Activated T-cell treated with anti-CD3 and anti-CD28 coated beads, Interleukin-2, amount 50 U/mL, for 72 hours (primary cell): ENCODE measurements at regions not wholly inside any gene's neighbourhood (a gene's known extent, or its start where the extent isn't known, plus 50 kb on each side); places are given as distances from the start of the nearest gene placed in this dataset.
A peak's percentile ranks its signal among the peaks of the same experiment; 100 is the strongest.

ENCODE experiments used
- ATAC-seq, 2 donors: fragments of 150-1000 bp; cut with Tn5 transposase; replicated peaks in 1 of 2; 2 replicates each; pipeline ENCODE4 v1.10.0; 2021; ENCODE audit warnings: moderate library complexity in 2 of 2, mild to moderate bottlenecking in 1 of 2
- DNase-seq, 2 donors: peaks; one replicate each; pipeline ENCODE4 v3.0.0; 2021 to 2022; ENCODE audit warnings: mixed read lengths in 1 of 2
- H3K27ac Mint-ChIP-seq: one replicate; pipeline ENCODE4 v1.8.0; 2022; ENCODE audit warnings: mild to moderate bottlenecking, moderate library complexity, mixed read lengths
- H3K27me3 Mint-ChIP-seq: one replicate; pipeline ENCODE4 v1.8.0; 2022; ENCODE audit warnings: low read depth, mixed read lengths
- H3K36me3 Mint-ChIP-seq, 2 donors: one replicate each; pipeline ENCODE4 v1.8.0; 2022; ENCODE audit warnings: mixed read lengths in 2 of 2, mild to moderate bottlenecking in 1 of 2; ENCODE audit not compliant: insufficient read depth in 2 of 2
- H3K4me1 Mint-ChIP-seq: one replicate; pipeline ENCODE4 v1.8.0; 2022; ENCODE audit warnings: low read depth, mixed read lengths
- H3K4me3 Mint-ChIP-seq, 2 donors: one replicate each; pipeline ENCODE4 v1.8.0; 2022; ENCODE audit warnings: mild to moderate bottlenecking in 2 of 2, mixed read lengths in 2 of 2, moderate library complexity in 2 of 2
- H3K9me3 Mint-ChIP-seq, 2 donors: one replicate each; pipeline ENCODE4 v1.8.0; 2022; ENCODE audit warnings: mixed read lengths in 2 of 2

DNA sequence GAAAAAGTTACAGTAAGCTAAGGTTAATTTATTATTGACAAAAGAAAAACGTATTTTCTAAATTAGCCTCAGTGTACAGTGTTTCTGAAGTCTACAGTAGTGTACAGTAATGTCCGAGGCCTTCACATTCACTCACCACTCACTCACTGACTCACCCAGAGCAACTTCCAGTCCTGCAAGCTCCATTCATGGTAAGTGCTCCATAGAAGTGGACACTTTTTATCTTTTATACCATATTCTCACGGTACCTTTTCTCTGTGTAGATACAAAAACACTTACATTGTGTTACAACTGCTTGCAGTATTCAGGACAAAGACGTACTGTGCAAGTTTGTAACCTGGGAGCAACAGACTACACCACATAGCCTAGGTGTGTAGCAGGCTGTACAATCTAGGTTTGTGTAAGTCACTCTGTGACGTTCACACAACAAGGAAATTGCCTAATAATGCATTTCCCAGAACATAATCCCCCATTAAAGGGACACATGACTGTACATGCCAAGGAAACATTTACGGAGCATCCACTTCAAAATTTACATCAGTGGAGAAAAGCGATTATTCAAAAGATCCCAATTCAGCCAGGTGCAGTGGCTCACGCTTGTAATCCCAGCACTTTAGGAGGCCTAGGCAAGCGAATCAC, 133.4 kb downstream of the BANF2 start:
- H3K4me3 Mint-ChIP-seq: no peak overlapping the region
- H3K9me3 Mint-ChIP-seq: no peaks in the 10 kb centered on the region
- no peaks in the 10 kb centered on the region for H3K4me1 Mint-ChIP-seq
- H3K36me3 Mint-ChIP-seq: no peaks in the 10 kb centered on the region
- ATAC-seq (no peak), DNase-seq (no peak)
- H3K27me3 Mint-ChIP-seq: peaks cover 8% of the 10 kb centered on the region
- H3K27ac Mint-ChIP-seq: no peak overlapping the region

DNA sequence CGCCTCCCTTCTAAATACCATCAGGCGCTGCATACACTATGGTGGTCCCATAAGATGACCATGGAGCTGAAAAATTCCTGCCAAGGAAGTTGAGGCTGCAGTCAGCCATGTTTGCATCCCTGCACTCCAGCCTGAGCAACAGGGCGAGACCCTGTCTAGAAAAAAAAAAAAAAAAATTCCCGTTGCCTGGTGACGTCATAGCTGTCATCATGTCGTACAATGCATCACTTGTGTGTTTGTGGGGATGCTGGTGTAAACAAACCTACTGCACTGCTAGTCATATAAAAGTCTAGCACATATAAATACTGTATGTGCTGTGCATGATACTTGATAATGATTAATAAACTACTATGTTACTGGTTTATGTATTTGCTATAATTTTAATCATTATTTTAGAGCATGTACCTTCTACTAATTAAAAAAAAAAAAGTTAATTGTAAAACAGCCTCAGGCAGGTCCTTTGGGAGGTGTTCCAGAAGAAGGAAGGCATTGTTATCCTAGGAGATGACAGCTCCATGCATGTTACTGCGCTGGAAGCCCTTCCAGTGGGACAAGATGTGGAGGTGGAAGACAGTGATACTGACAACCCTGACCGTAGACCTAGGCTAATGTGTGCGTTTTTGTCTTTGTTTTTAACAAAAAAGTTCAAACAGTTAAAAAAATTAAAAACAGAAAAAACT, 132.6 kb downstream of the BANF2 start:
- H3K4me3 Mint-ChIP-seq: no peak overlapping the region
- H3K27ac Mint-ChIP-seq: no peak overlapping the region
- H3K36me3 Mint-ChIP-seq: no peaks in the 10 kb centered on the region
- no peaks in the 10 kb centered on the region for H3K4me1 Mint-ChIP-seq
- H3K9me3 Mint-ChIP-seq: no peaks in the 10 kb centered on the region
- H3K27me3 Mint-ChIP-seq: peaks cover 10% of the 10 kb centered on the region
- no peak for ATAC-seq
- no peak for DNase-seq

DNA sequence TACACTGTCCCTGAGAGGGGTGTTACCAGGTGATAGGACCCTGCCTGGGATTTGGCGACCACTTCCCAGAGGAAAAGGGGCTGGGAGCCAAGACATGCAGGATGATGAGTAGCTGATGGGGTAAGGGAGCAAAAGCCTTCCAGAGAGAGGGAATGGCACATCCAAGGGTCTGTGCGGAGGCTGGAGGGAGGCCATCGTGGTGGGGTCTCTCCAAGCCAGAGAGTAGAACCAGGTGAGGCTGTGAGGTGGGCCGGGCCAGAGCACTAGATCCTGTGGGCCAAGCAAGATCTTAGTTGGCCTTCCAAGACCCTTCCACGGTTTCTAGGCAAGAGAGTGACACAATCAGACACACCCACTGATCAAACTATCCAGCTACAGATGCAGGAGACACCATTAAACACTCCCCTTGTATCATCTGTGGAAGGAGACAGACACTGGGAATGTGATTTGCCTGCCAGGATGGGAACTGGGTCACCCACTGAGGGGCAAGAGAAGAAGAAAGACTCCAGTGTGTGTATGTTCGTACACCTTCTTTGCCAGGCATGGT, 128.9 kb downstream of the BANF2 start:
- Mint-ChIP-seq H3K9me3 (no peaks in the 10 kb centered on the region), H3K27ac (no peak overlapping the region), H3K27me3 (peaks cover 19% of the 10 kb centered on the region), H3K36me3 (no peaks in the 10 kb centered on the region), H3K4me1 (peaks cover 16% of the 10 kb centered on the region), H3K4me3 (no peak overlapping the region)
- ATAC-seq: no peak
- DNase-seq: no peak

DNA sequence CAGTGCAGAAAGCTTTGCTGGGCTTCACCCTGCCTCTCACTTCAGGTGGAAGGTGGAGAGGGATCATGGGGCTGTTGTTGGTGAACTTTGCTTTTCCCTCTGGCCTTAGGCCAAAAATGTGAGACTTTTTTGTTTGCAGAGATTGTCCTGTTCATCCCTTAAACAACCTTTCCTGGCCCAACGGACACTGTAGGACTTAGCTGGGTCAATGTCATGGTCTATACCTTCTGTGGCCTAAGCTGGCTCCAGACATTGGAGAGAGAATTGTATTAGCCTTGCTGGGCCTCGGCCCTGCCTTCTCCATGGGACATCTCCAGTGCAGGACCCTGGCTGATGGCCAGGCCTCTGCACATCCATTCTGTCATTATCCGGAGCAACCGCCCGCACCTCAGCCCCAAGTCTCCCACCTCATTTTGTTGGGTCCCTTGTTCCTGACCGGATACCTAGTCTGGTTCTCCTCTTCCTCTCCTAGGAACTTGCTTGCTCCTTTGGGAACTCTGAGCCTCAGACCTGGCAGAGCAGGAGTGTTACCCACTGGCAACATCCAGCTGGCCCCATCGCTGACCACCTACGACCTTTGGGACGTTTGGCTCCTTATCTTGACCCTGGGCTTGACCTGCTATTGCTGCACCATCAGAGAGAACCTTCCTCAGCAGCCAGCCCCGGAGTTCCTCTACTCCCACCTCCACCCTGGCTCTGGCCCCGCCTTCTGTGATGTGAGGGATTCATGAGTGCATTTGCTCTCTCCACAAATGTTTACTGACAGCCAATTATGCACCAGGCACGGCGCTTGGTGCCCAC, 128.2 kb downstream of the BANF2 start:
- H3K4me1 Mint-ChIP-seq: peaks cover 16% of the 10 kb centered on the region
- no peaks in the 10 kb centered on the region for H3K36me3 Mint-ChIP-seq
- ATAC-seq (no peak), DNase-seq (no peak)
- H3K4me3 Mint-ChIP-seq: no peak overlapping the region
- H3K27ac Mint-ChIP-seq: no peak overlapping the region
- H3K27me3 Mint-ChIP-seq: peaks cover 19% of the 10 kb centered on the region
- H3K9me3 Mint-ChIP-seq: no peaks in the 10 kb centered on the region

DNA sequence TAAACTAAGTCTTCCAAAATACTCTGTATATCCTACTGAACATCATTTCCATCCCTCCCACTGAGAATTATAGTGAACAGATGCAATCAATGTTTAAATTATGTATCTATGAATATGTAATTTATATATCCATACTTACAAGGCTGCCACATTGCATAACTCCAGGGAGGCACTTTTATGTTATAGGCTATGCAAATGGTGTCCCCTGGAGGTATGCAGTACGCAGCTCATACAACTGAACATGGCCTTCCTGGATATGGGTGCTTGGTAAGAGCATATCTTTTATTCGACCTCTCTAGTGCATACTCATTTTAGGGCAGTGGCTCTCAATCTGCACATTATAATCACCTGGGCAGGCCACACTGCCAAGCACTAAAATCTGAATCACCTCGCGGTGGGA, 127.3 kb downstream of the BANF2 start:
- H3K9me3 Mint-ChIP-seq: no peaks in the 10 kb centered on the region

DNA sequence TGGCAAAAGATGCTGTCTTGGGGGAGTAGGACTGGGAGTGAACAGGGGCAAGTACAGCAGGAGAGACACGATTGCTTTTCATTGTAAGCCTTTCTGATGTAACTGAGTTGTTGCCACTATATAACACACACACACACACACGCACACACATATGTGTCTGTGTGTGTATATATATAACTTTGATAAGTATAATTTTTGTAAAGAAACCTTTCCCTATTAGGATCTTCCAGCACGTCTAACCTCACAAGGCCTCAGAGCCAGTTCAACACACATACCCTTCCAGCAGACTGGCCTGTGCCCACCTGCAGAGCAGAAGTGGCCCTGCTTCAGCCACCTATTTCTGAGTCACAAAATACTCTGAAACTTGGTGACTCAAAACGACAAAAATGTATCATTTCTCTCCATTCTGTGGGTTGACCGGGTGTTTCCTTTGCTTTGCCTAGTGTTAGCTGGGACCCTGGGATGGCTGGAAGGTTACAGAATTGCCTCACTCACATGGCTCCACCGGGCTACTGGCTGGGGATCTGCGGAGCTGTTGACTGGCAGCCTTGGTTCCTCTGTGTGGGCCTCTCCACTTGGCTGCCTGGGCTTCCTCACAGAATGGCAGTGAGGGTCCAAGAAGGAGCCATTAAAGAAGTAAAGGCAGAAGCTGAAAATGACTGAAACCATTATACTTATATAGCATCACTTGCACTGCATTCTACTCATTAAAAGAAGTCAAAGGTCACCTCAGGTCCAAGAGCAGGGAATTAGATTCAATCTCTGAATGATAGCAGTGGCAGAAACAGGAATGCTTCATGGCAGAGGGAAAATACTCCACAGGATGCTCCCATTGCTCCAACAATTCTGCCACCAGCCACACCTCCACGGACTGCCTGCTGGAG, 126.4 kb downstream of the BANF2 start:
- Mint-ChIP-seq H3K4me1 (peaks cover 16% of the 10 kb centered on the region), H3K27ac (no peak overlapping the region), H3K36me3 (no peaks in the 10 kb centered on the region), H3K4me3 (peak overlapping the region in 1 of 2 donors; percentile 17), H3K27me3 (peaks cover 19% of the 10 kb centered on the region), H3K9me3 (no peaks in the 10 kb centered on the region)
- ATAC-seq: peak; percentile 94 to 95
- peak; percentile 50 to 54 for DNase-seq

More for the DNA sequence above, 127.3 kb downstream of the BANF2 start:
- no peak for DNase-seq
- Mint-ChIP-seq H3K27me3 (peaks cover 19% of the 10 kb centered on the region), H3K4me1 (peaks cover 16% of the 10 kb centered on the region), H3K27ac (no peak overlapping the region), H3K36me3 (no peaks in the 10 kb centered on the region), H3K4me3 (no peak overlapping the region)
- no peak for ATAC-seq

DNA sequence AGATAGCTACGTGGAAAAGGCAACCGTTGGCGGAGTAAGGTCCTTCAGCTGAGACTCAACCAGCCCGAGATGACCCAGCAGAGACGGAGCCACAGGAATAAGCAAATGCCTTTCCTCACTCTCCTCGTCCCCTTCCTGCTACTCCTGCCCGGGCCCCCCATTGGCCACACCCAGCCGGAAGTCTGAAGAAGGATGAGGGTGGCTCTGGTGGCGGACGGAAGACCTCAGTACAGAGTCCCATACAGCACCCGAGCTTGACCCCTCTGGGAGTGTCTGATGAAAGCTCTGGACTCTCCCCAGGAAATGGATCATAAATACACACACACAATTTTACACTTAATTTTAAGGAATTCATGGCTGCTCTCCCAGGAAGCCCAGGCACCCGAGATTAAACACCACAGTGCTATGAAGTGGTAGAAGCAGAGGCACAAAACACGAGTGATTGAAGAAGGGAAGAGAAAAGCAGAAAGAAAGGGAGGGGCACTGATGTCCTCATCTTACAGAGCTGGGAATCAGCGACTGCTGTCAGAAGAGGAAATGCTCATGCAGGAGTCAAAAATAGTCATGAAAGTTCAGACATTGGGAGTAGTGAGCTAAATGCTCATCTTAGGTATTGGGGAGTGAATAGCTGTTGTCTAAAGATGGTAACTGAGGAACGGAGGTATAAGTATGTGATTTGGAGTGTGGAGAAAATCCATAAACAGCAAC, 125.6 kb downstream of the BANF2 start:
- H3K9me3 Mint-ChIP-seq: no peaks in the 10 kb centered on the region
- DNase-seq (no peak), ATAC-seq (no peak)
- peaks cover 16% of the 10 kb centered on the region for H3K4me1 Mint-ChIP-seq
- peak overlapping the region in 1 of 2 donors; percentile 17 for H3K4me3 Mint-ChIP-seq
- no peak overlapping the region for H3K27ac Mint-ChIP-seq
- no peaks in the 10 kb centered on the region for H3K36me3 Mint-ChIP-seq
- peaks cover 19% of the 10 kb centered on the region for H3K27me3 Mint-ChIP-seq

DNA sequence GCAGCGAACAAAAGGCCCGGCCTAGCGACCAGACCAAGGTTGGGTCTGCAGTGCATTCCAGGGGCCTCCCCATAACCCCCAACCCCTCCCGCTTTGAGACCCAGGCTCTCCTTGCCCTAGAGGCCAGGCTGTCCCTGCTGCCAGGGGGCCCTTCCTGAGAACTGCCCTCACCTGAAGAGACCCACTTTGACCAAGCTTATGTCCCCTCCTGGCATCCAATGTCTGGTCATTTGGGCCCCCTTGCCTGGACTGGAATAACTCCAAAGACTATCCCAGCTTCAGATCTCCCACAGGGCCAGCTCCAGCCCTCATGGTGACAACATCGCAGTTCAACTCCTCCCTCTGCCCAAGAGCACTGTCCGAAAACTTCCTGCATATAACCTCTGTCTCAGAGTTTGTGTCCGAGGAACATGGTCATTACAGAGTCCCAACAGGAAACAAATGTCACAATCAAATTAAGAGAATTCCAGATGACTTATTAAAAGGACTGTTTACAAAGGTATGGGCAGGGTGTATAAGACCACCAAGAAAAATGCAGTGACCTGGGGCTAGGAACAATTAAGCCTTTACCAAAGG, 125.0 kb downstream of the BANF2 start:
- Mint-ChIP-seq H3K4me1 (peaks cover 16% of the 10 kb centered on the region), H3K36me3 (no peaks in the 10 kb centered on the region), H3K4me3 (no peak overlapping the region), H3K27ac (no peak overlapping the region), H3K27me3 (peaks cover 19% of the 10 kb centered on the region), H3K9me3 (no peaks in the 10 kb centered on the region)
- DNase-seq (no peak), ATAC-seq (no peak)

DNA sequence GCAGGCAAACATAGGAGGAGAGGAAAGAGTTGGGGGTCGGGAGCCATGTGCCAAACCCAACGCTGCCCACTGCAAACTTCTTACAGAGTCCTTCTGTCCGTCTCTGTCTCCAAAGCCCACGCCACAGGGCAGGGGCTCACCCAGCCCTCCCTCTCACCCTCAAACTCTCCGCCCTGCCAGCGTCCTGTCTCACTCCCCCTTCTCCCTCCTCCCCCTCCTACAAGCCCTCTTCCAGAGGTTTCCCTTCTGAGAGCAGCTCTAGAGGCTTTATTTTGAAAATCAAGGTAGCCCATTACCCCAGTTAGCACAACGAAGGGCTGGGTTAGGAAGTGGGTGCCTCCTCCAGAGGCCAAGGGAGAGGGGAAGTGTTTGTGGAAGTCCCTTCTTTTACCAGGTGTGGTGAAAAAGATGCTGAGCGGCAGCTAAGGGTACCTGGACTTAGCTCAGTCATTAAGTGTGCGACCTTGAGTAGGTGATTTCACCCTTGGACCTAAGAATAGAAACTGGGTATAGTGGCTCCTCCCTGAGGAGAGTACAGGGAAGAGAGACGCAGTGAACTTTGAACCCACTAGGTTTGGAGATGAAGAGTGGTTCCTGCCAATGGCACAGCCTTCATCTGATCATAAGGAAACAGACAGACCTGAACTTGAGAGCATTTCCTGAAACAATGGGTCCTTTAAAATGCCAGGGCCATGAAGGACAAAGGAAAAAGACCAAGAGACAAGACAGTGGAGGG, 123.8 kb downstream of the BANF2 start:
- no peak overlapping the region for H3K4me3 Mint-ChIP-seq
- H3K36me3 Mint-ChIP-seq: no peaks in the 10 kb centered on the region
- ATAC-seq (no peak), DNase-seq (no peak)
- H3K27ac Mint-ChIP-seq: no peak overlapping the region
- H3K4me1 Mint-ChIP-seq: peaks cover 16% of the 10 kb centered on the region
- H3K27me3 Mint-ChIP-seq: peaks cover 15% of the 10 kb centered on the region
- peaks cover 2 to 4% of the 10 kb centered on the region in 2 donors for H3K9me3 Mint-ChIP-seq

DNA sequence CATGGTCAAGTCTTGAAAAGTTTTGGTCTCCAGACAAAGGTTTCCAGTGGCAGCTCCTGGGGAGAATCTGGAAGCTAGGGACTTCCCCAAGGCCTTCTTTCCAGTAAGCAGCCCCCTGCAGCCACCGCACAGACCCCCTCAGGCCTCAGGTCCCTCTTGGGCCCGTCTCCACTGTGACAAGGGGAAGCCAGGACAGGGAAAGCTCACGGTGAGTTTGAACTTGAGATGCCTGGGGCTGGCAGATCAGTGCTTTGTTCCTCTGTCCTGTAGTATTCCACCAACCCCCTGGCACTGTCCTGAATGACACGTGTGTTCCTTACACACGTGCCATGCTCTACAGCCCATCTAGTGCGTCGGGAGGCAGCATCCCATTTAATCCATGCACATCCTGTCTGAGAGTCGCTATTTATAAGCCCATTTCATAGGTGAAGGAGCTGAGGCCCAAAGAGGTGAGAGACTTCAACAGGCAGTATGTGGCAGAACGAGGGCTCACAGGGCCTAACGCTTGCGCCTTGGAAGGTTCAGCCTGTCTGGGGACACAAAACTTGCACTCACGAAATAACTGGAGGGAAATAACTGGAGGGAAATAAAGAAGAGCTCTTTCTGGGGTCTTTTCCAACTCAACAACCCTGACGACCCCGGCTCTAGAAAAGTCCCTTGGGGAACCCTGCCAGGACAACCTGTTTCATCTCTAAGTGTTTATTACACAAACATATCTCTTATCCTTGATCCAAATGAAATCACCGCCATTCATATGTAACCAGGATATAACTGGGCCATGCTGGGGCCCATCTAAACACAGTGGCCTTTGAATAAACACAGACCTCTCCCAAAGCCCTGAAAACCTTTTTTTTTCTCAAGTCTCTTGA, 123.0 kb downstream of the BANF2 start:
- no peaks in the 10 kb centered on the region for H3K36me3 Mint-ChIP-seq
- H3K9me3 Mint-ChIP-seq: peaks cover 2 to 4% of the 10 kb centered on the region in 2 donors
- H3K4me1 Mint-ChIP-seq: peaks cover 16% of the 10 kb centered on the region
- peaks cover 8% of the 10 kb centered on the region for H3K27me3 Mint-ChIP-seq
- no peak for DNase-seq
- H3K27ac Mint-ChIP-seq: no peak overlapping the region
- no peak overlapping the region for H3K4me3 Mint-ChIP-seq
- no peak for ATAC-seq

DNA sequence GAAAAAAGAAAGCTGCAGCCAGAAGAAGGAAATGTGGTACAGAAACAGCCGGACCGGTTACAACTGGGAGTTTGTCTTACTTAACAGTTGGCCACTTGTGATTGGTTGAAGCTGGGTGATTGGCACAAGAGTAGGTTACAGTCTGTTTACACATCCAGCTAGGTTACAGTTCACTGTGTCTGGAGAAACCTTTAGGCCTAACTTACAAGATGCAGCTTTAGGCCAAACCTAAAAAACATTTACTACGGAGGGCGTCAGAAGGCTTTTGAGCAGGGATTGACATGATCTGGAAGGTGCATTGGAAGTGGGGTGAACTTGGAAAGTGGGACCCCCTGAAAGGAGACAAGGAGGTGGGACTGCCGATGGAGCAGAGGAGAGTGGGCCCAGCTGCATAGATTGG, 122.3 kb downstream of the BANF2 start:
- no peaks in the 10 kb centered on the region for H3K36me3 Mint-ChIP-seq
- peaks cover 16% of the 10 kb centered on the region for H3K4me1 Mint-ChIP-seq
- H3K27me3 Mint-ChIP-seq: peaks cover 8% of the 10 kb centered on the region
- peaks cover 2 to 4% of the 10 kb centered on the region in 2 donors for H3K9me3 Mint-ChIP-seq
- DNase-seq (no peak), ATAC-seq (no peak)
- H3K4me3 Mint-ChIP-seq: no peak overlapping the region
- H3K27ac Mint-ChIP-seq: no peak overlapping the region
